ENCODE measurements at regions not wholly inside any gene's neighbourhood (a gene's known extent, or its start where the extent isn't known, plus 50 kb on each side); places are given as distances from the start of the nearest gene placed in this dataset.

GRCh38 chr14:97866664-97867063 lies 1069.5 kb downstream of the VRK1 start:
- no peak for TF ChIP-seq ZFX (IDR thresholded peaks at IDR 0.05)
- no peak for TF ChIP-seq CTCF (conservative IDR thresholded peaks at IDR 0.05)
- no peak overlapping the region for H3K27ac ChIP-seq

- no peak overlapping the region; the same call in 1 of the 2 replicates for H3K27ac ChIP-seq
- TF ChIP-seq ZFX (IDR thresholded peaks at IDR 0.05) (no peak), CTCF (conservative IDR thresholded peaks at IDR 0.05) (no peak)
Observed at GRCh38 chr14:97873291-97873690, 1076.1 kb downstream of the VRK1 start.

GRCh38 chr14:97874394-97874793 lies 1077.2 kb downstream of the VRK1 start:
- H3K27ac ChIP-seq: no peak overlapping the region
- no peak for TF ChIP-seq CTCF (conservative IDR thresholded peaks at IDR 0.05)
- no peak for TF ChIP-seq ZFX (IDR thresholded peaks at IDR 0.05)

- no peak overlapping the region; the same call in 1 of the 2 replicates for H3K27ac ChIP-seq
- TF ChIP-seq CTCF (conservative IDR thresholded peaks at IDR 0.05) (no peak), ZFX (IDR thresholded peaks at IDR 0.05) (no peak)
Observed at GRCh38 chr14:97878206-97878605, 1081.0 kb downstream of the VRK1 start.

- H3K27ac ChIP-seq: no peak overlapping the region; the same call in 1 of the 2 replicates
- TF ChIP-seq CTCF (conservative IDR thresholded peaks at IDR 0.05) (no peak), ZFX (IDR thresholded peaks at IDR 0.05) (no peak)
Observed at GRCh38 chr14:97878727-97879126, 1081.5 kb downstream of the VRK1 start.

GRCh38 chr14:97887690-97888089 lies 1090.5 kb downstream of the VRK1 start:
- TF ChIP-seq ZFX (IDR thresholded peaks at IDR 0.05) (no peak), CTCF (conservative IDR thresholded peaks at IDR 0.05) (no peak)
- H3K27ac ChIP-seq: no peak overlapping the region; the same call in 1 of the 2 replicates

- TF ChIP-seq CTCF (conservative IDR thresholded peaks at IDR 0.05): no peak
- no peak for TF ChIP-seq ZFX (IDR thresholded peaks at IDR 0.05)
- no peak overlapping the region; the same call in 1 of the 2 replicates for H3K27ac ChIP-seq
Observed at GRCh38 chr14:97888331-97888730, 1091.1 kb downstream of the VRK1 start.
